Lung (tissue), 11 donors: ENCODE measurements at regions not wholly inside any gene's neighbourhood (a gene's known extent, or its start where the extent isn't known, plus 50 kb on each side); places are given as distances from the start of the nearest gene placed in this dataset.

Experiments used
- ATAC-seq: fragments of 200-7000 bp; cut with Tn5 transposase; one replicate; pipeline ENCODE4 v1.9.1; 2020; ENCODE audit warnings: moderate number of reproducible peaks; ENCODE audit not compliant: insufficient read depth, low FRiP score
- DNase-seq, 3 donors: peaks; one replicate each; pipeline ENCODE4 v3.0.0-alpha.2; 2013 to 2017
- H3K27ac ChIP-seq, 2 donors: one replicate each; pipeline ENCODE4 v1.5.1; 2013; ENCODE audit warnings: mild to moderate bottlenecking in 2 of 2, moderate library complexity in 2 of 2, control low read depth in 1 of 2, inconsistent platforms in 1 of 2, low read depth in 1 of 2, low read length in 1 of 2
- H3K27me3 ChIP-seq, 3 donors: one replicate each; pipeline ENCODE4 v1.5.1; 2013; ENCODE audit warnings: low read length in 2 of 3; ENCODE audit not compliant: control insufficient read depth in 3 of 3, insufficient read depth in 3 of 3
- H3K36me3 ChIP-seq, 4 donors: one replicate each; pipeline ENCODE4 v1.5.1; 2013; ENCODE audit warnings: low read length in 4 of 4, mild to moderate bottlenecking in 1 of 4, moderate library complexity in 1 of 4; ENCODE audit not compliant: control insufficient read depth in 4 of 4, insufficient read depth in 4 of 4
- H3K4me1 ChIP-seq, 5 donors: one replicate each; pipeline ENCODE4 v1.5.1; 2013; ENCODE audit warnings: low read length in 5 of 5, mild to moderate bottlenecking in 2 of 5, moderate library complexity in 1 of 5; ENCODE audit not compliant: control insufficient read depth in 5 of 5, insufficient read depth in 5 of 5
- H3K4me3 ChIP-seq: one replicate; pipeline ENCODE4 v1.5.1; 2013; ENCODE audit warnings: mild to moderate bottlenecking, control low read depth, moderate library complexity
- H3K9ac ChIP-seq, 2 donors: one replicate each; pipeline ENCODE4 v1.5.1; 2013; ENCODE audit warnings: low read length in 2 of 2, control low read depth in 1 of 2; ENCODE audit not compliant: insufficient read depth in 1 of 2
- H3K9me3 ChIP-seq, 4 donors: one replicate each; pipeline ENCODE4 v1.5.1; 2013; ENCODE audit warnings: low read length in 3 of 4, mild to moderate bottlenecking in 1 of 4, moderate library complexity in 1 of 4; ENCODE audit not compliant: control insufficient read depth in 4 of 4, insufficient read depth in 3 of 4
- CTCF ChIP-seq: IDR thresholded peaks from 2 replicates; pipeline ENCODE4 v1.5.1; 2012; ENCODE audit warnings: mild to moderate bottlenecking; ENCODE audit errors: control extremely low read depth, extremely low read depth
- WGBS, 2 donors: extraction: QIAGEN DNeasy Blood & Tissue Kit; methylation state at CpG; one replicate each; pipeline ENCODE4 v1.1.7; 2013; 5-methylcytosine and 5-hydroxymethylcytosine counted together
- donor health status: control.
- donor health status: control.
- donor health status: Bipolar disorder and iron deficiency.
- donor health status: healthy.
- donor health status: DM: yes; HTN: yes; CAD: no.

GRCh38 chr2:208867374-208867773 lies 460.8 kb downstream of the PTH2R start:
- Histone ChIP-seq H3K27me3 (no peaks in the 10 kb centered on the region), H3K4me1 (no peaks in the 10 kb centered on the region), H3K9me3 (peaks cover 0 to 2% (median 0%) of the 10 kb centered on the region in 4 donors), H3K9ac (no peak overlapping the region), H3K4me3 (no peak overlapping the region), H3K27ac (no peak overlapping the region), H3K36me3 (no peaks in the 10 kb centered on the region)
- no peak for TF ChIP-seq CTCF
- no peak for DNase-seq
- no peak for ATAC-seq

GRCh38 chr2:208872591-208872990 lies 466.0 kb downstream of the PTH2R start:
- no peak for ATAC-seq

GRCh38 chr2:208879666-208880065 lies 473.1 kb downstream of the PTH2R start:
- H3K4me3 ChIP-seq: no peak overlapping the region
- no peak overlapping the region for H3K27ac ChIP-seq
- peaks cover 0 to 3% (median 0%) of the 10 kb centered on the region in 4 donors for H3K9me3 ChIP-seq
- no peak for TF ChIP-seq CTCF
- H3K4me1 ChIP-seq: no peaks in the 10 kb centered on the region
- no peaks in the 10 kb centered on the region for H3K36me3 ChIP-seq
- DNase-seq: no peak
- H3K9ac ChIP-seq: no peak overlapping the region
- ATAC-seq: no peak
- 87 to 88% methylated on average over 3 of the region's 3 CpGs for WGBS, 2 donors
- no peaks in the 10 kb centered on the region for H3K27me3 ChIP-seq

More at GRCh38 chr2:208872591-208872990, 466.0 kb downstream of the PTH2R start:
- H3K4me3 ChIP-seq: no peak overlapping the region
- TF ChIP-seq CTCF: no peak
- H3K9ac ChIP-seq: no peak overlapping the region
- no peaks in the 10 kb centered on the region for H3K36me3 ChIP-seq
- no peak for DNase-seq
- WGBS, 2 donors: 69 to 78% methylated on average over 3 of the region's 3 CpGs
- peaks cover 0 to 2% (median 1%) of the 10 kb centered on the region in 4 donors for H3K9me3 ChIP-seq
- no peaks in the 10 kb centered on the region for H3K4me1 ChIP-seq
- no peak overlapping the region for H3K27ac ChIP-seq
- H3K27me3 ChIP-seq: no peaks in the 10 kb centered on the region

- TF ChIP-seq CTCF: no peak
Observed at GRCh38 chr2:208880171-208880570, 473.6 kb downstream of the PTH2R start.

More at GRCh38 chr2:208880171-208880570, 473.6 kb downstream of the PTH2R start:
- Histone ChIP-seq H3K4me3 (no peak overlapping the region), H3K9me3 (peaks cover 0 to 3% (median 0%) of the 10 kb centered on the region in 4 donors), H3K27ac (no peak overlapping the region), H3K9ac (no peak overlapping the region), H3K4me1 (no peaks in the 10 kb centered on the region), H3K27me3 (no peaks in the 10 kb centered on the region), H3K36me3 (no peaks in the 10 kb centered on the region)
- no peak for ATAC-seq
- DNase-seq: no peak
- WGBS, 2 donors: 71 to 80% methylated on average over 4 of the region's 4 CpGs
